Endothelial cell of umbilical vein (primary cell): ENCODE measurements at regions not wholly inside any gene's neighbourhood (a gene's known extent, or its start where the extent isn't known, plus 50 kb on each side); places are given as distances from the start of the nearest gene placed in this dataset.

Experiments
- BruUV-seq: library from RNA; stranded (reverse); fragments of 400-500 nt; replicated peaks from 2 replicates; lab custom pipeline; 2021; lab: Mats Ljungman, UMichigan
- CTCF ChIA-PET: fragments of 300-600, 350-600 bp; sonication (Branson Sonifier 250); formaldehyde crosslinking; loops from one replicate; lab custom pipeline; 2021; ENCODE audit warnings: antibody characterized with exemption, inconsistent platforms; lab: Charles Lee
- POLR2A ChIA-PET: fragments of 300-600, 350-600 bp; sonication (Branson Sonifier 250); formaldehyde crosslinking; loops from one replicate; lab custom pipeline; 2021; ENCODE audit warnings: antibody characterized with exemption, inconsistent platforms; lab: Charles Lee
- DNase-seq: peaks from one replicate; pipeline ENCODE4 v3.0.0-alpha.2; 2011; ENCODE audit warnings: low read depth, low spot score
- FAIRE-seq: peaks from 2 replicates; lab custom pipeline; 2011; peaks lifted over from hg19 to GRCh38; lab: Jason Lieb, UNC
- H2AFZ ChIP-seq: 2 replicates; pipeline ENCODE4 v1.6.0; 2012; ENCODE audit warnings: low read depth, low read length, control low read depth, inconsistent platforms
- H3K27ac ChIP-seq: 2 replicates; pipeline ENCODE4 v1.5.1; 2011; ENCODE audit warnings: low read depth, mild to moderate bottlenecking, control low read depth, low read length, moderate library complexity; ENCODE audit not compliant: insufficient read depth
- H3K27me3 ChIP-seq, 2 experiments: 2 replicates each; pipeline versions ENCODE4 v1.6.0 to v1.6.1; 2011; ENCODE audit warnings: low read length in 2 of 2, mixed read lengths in 1 of 2; ENCODE audit not compliant: control insufficient read depth in 2 of 2, insufficient read depth in 2 of 2
- H3K36me3 ChIP-seq, 2 experiments: 2 replicates in 1 of 2; 3 replicates in 1 of 2; pipeline ENCODE4 v1.5.1; 2011; ENCODE audit warnings: low read length in 2 of 2, mild to moderate bottlenecking in 1 of 2, moderate library complexity in 1 of 2; ENCODE audit not compliant: control insufficient read depth in 2 of 2, insufficient read depth in 2 of 2; ENCODE audit errors: extremely low read depth in 1 of 2
- H3K4me1 ChIP-seq: 3 replicates; pipeline ENCODE4 v1.5.1; 2011; ENCODE audit warnings: mild to moderate bottlenecking, low read length; ENCODE audit not compliant: control insufficient read depth, insufficient read depth; ENCODE audit errors: extremely low read depth
- H3K4me2 ChIP-seq: 2 replicates; pipeline ENCODE4 v1.6.1; 2011; ENCODE audit warnings: low read length, control low read depth, mixed read lengths; ENCODE audit not compliant: insufficient read depth
- H3K4me3 ChIP-seq, 3 experiments: fragments of 200-600 bp in 1 of 3; sonication (generic), shearing (Covaris generic) in 1 of 3; replicated peaks in 1 of 3; 2 replicates each; pipeline ENCODE4 v1.5.1; 2011 to 2016; ENCODE audit warnings: control low read depth in 3 of 3, low read length in 3 of 3, mild to moderate bottlenecking in 2 of 3, inconsistent platforms in 1 of 3, low read depth in 1 of 3, moderate library complexity in 1 of 3; ENCODE audit not compliant: insufficient read depth in 1 of 3
- H3K79me2 ChIP-seq: 2 replicates; pipeline ENCODE4 v1.6.0; 2012; ENCODE audit warnings: low read length, inconsistent platforms; ENCODE audit not compliant: control insufficient read depth, insufficient read depth
- H3K9ac ChIP-seq: replicated peaks from 2 replicates; pipeline ENCODE3; 2011; ENCODE audit warnings: low read length, control low read depth; ENCODE audit not compliant: insufficient read depth; ENCODE audit errors: extremely low read depth
- H3K9me1 ChIP-seq: replicated peaks from 3 replicates; pipeline ENCODE4 v1.6.0; 2011; ENCODE audit warnings: mild to moderate bottlenecking, low read length; ENCODE audit not compliant: control insufficient read depth, insufficient read depth; ENCODE audit errors: extremely low read depth
- H3K9me3 ChIP-seq: replicated peaks from 2 replicates; pipeline ENCODE4 v1.5.1; 2012; ENCODE audit warnings: low read length, inconsistent platforms; ENCODE audit not compliant: control insufficient read depth, insufficient read depth
- H4K20me1 ChIP-seq: replicated peaks from 2 replicates; pipeline ENCODE3; 2011; ENCODE audit warnings: mild to moderate bottlenecking, low read length; ENCODE audit not compliant: control insufficient read depth, insufficient read depth; ENCODE audit errors: extremely low read depth
- CTCF ChIP-seq, 2 donors: IDR thresholded peaks; 1 replicate in 1 of 2; 2 replicates in 1 of 2; pipeline ENCODE4 v1.5.1; 2011; ENCODE audit warnings: low read length in 2 of 2, mild to moderate bottlenecking in 2 of 2, moderate library complexity in 2 of 2, control low read depth in 1 of 2, inconsistent platforms in 1 of 2, low read depth in 1 of 2; ENCODE audit not compliant: insufficient read depth in 1 of 2; ENCODE audit errors: extremely low read depth in 1 of 2
- EZH2 ChIP-seq: IDR thresholded peaks from 2 replicates; pipeline ENCODE4 v1.6.1; 2012; ENCODE audit warnings: borderline replicate concordance, low read depth, mild to moderate bottlenecking, moderate library complexity, low read length, inconsistent platforms; ENCODE audit not compliant: severe bottlenecking
- FOS ChIP-seq: IDR thresholded peaks from 2 replicates; pipeline ENCODE4 v1.6.1; 2011; ENCODE audit warnings: mild to moderate bottlenecking, low read length, moderate library complexity, borderline replicate concordance; ENCODE audit not compliant: insufficient read depth
- GATA2 ChIP-seq: IDR thresholded peaks from 2 replicates; pipeline ENCODE4 v1.7.0; 2011; ENCODE audit warnings: low read depth, mild to moderate bottlenecking, moderate library complexity, mixed read lengths, low read length; ENCODE audit not compliant: insufficient read length, insufficient read depth
- JUN ChIP-seq: IDR thresholded peaks from 2 replicates; pipeline ENCODE4 v1.6.1; 2011; ENCODE audit warnings: borderline replicate concordance, low read depth; ENCODE audit not compliant: insufficient read length, insufficient read depth
- MAX ChIP-seq: IDR thresholded peaks from 2 replicates; pipeline ENCODE4 v1.6.1; 2011; ENCODE audit not compliant: insufficient read depth, insufficient read length
- MYC ChIP-seq: IDR thresholded peaks from one replicate; pipeline ENCODE4 v1.6.1; 2011; ENCODE audit warnings: mild to moderate bottlenecking, low read depth, low read length
- POLR2A ChIP-seq: IDR thresholded peaks from 2 replicates; pipeline ENCODE4 v1.6.1; 2012; ENCODE audit warnings: low read depth, mild to moderate bottlenecking, control low read depth, low read length
- POLR2AphosphoS5 ChIP-seq: IDR thresholded peaks from 2 replicates; pipeline ENCODE4 v1.6.1; 2012; ENCODE audit warnings: low read depth, mild to moderate bottlenecking, control low read depth, low read length, moderate library complexity; ENCODE audit not compliant: insufficient read depth
- dilution Hi-C: fragments of 300-500 bp; cut with MboI; formaldehyde crosslinking; loops from one replicate; pipeline ENCODE4 v1.15.0; 2019; ENCODE audit warnings: low sequenced_read_pairs; ENCODE audit not compliant: extremely low pct_ligation_motif_present
- intact Hi-C: fragments of 100-400 bp; cut with micrococcal nuclease; formaldehyde crosslinking; loops from one replicate; pipeline ENCODE4 v1.10.0; 2022

- peak; percentile 24 for FAIRE-seq
- Histone ChIP-seq H3K9ac (no peak overlapping the region), H3K36me3 (no peaks in the 10 kb centered on the region), H3K4me2 (no peak overlapping the region), H2AFZ (no peak overlapping the region), H3K9me3 (no peaks in the 10 kb centered on the region), H3K79me2 (no peaks in the 10 kb centered on the region), H3K27ac (no peak overlapping the region), H4K20me1 (no peaks in the 10 kb centered on the region), H3K4me1 (peaks cover 23% of the 10 kb centered on the region), H3K27me3 (no peaks in the 10 kb centered on the region), H3K9me1 (no peaks in the 10 kb centered on the region), H3K4me3 (no peak overlapping the region)
- peak; percentile 48 for DNase-seq
- no TSS peak for BruUV-seq
- TF ChIP-seq GATA2: peak; percentile 33
- TF ChIP-seq MAX: no peak
- intact Hi-C loops (no loop called here), dilution Hi-C loops (no loop called here)
- ChIA-PET POLR2A (no interaction called here), CTCF (interaction anchor here (0.9 kb wide), 1 partner anchor 14 kb away, joined by 3 read pairs; no protein-coding TSS in a partner anchor)
Observed at GRCh38 chr5:77881528-77881927, 105.4 kb upstream of the TBCA start.

- H3K79me2 ChIP-seq: no peaks in the 10 kb centered on the region
- H3K4me2 ChIP-seq: no peak overlapping the region
- intact Hi-C loops: loop anchor here (10.0 kb wide), 1 partner anchor 417 kb away; the partner anchor contains the start of gene AP3B1
- dilution Hi-C loops: no loop called here
- ChIA-PET POLR2A (no interaction called here), CTCF (interaction anchor here (0.5 to 3.8 kb wide), 3 partner anchors 10 to 279 kb away, joined by 3 to 16 read pairs (median 4); no protein-coding TSS in a partner anchor)
- H3K27ac ChIP-seq: no peak overlapping the region
- H3K27me3 ChIP-seq: peaks cover 0 to 5% of the 10 kb centered on the region in 2 experiments
- H4K20me1 ChIP-seq: no peaks in the 10 kb centered on the region
- no peak for DNase-seq
- BruUV-seq: no TSS peak
- no peaks in the 10 kb centered on the region for H3K9me3 ChIP-seq
- H2AFZ ChIP-seq: no peak overlapping the region
- TF ChIP-seq EZH2: no peak
- TF ChIP-seq MAX: no peak
- no peak for TF ChIP-seq POLR2A
- no peak for TF ChIP-seq JUN
- TF ChIP-seq GATA2: no peak
- TF ChIP-seq POLR2AphosphoS5: no peak
- no peak for TF ChIP-seq CTCF (IDR thresholded peaks at IDR 0.05; ENCODE audit: extremely low read depth in 1 of 2, insufficient read depth in 1 of 2, low read depth in 1 of 2, low read length in 2 of 2)
- no peak for TF ChIP-seq FOS
- no peak for TF ChIP-seq MYC
- H3K36me3 ChIP-seq: no peaks in the 10 kb centered on the region
- FAIRE-seq: no peak
- peaks cover 13% of the 10 kb centered on the region for H3K4me1 ChIP-seq
- H3K4me3 ChIP-seq: no peak overlapping the region
- H3K9me1 ChIP-seq: no peaks in the 10 kb centered on the region
- no peak overlapping the region for H3K9ac ChIP-seq
Observed at GRCh38 chr5:77877516-77878355, 101.6 kb upstream of the TBCA start.
